ENCODE measurements at regions not wholly inside any gene's neighbourhood (a gene's known extent, or its start where the extent isn't known, plus 50 kb on each side); places are given as distances from the start of the nearest gene placed in this dataset.

DNA sequence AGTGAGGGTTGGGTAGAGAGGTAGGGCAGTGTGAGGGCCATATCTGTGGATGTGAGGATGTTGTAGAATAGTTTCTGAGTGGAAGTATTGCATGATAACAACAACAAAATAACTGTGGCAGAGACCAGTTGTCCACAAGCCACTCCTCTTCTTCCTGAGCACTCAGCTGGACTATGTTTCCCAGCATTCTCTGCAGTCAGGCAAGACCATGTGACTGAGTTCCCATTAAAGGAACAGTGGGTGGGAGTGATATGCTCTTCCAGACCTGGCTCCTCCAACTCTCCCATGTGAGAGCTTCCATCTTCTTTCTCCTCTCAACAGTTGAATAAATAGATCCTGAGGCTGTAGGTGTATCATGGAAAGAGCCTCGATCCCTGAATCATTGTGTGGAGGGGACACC lies 272.4 kb downstream of the CBLN1 start:
- H3K4me3 ChIP-seq = no peak overlapping the region
- intact Hi-C loops (cut with DNase I; ENCODE audit: low total_unique reads) = no loop called here
- H3K4me1 ChIP-seq = peaks cover 0 to 10% (median 0%) of the 10 kb centered on the region in 4 donors
- peaks cover 0 to 4% (median 0%) of the 10 kb centered on the region in 4 donors for H3K9me3 ChIP-seq
- no peak overlapping the region for H3K27ac ChIP-seq
- TF ChIP-seq POLR2A (IDR thresholded peaks at IDR 0.05) = no peak
- no peak for TF ChIP-seq EP300 (IDR thresholded peaks at IDR 0.05)
- TF ChIP-seq POLR2AphosphoS5 (IDR thresholded peaks at IDR 0.05) = no peak
- TF ChIP-seq, protein P1, sequence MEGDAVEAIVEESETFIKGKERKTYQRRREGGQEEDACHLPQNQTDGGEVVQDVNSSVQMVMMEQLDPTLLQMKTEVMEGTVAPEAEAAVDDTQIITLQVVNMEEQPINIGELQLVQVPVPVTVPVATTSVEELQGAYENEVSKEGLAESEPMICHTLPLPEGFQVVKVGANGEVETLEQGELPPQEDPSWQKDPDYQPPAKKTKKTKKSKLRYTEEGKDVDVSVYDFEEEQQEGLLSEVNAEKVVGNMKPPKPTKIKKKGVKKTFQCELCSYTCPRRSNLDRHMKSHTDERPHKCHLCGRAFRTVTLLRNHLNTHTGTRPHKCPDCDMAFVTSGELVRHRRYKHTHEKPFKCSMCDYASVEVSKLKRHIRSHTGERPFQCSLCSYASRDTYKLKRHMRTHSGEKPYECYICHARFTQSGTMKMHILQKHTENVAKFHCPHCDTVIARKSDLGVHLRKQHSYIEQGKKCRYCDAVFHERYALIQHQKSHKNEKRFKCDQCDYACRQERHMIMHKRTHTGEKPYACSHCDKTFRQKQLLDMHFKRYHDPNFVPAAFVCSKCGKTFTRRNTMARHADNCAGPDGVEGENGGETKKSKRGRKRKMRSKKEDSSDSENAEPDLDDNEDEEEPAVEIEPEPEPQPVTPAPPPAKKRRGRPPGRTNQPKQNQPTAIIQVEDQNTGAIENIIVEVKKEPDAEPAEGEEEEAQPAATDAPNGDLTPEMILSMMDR (IDR thresholded peaks at IDR 0.05) = no peak
- no peaks in the 10 kb centered on the region for H3K36me3 ChIP-seq
- H3K27me3 ChIP-seq = peaks cover 0 to 32% (median 0%) of the 10 kb centered on the region in 3 donors
- WGBS, 5 donors = 41 to 80% (median 70%) methylated on average over 1 of the region's 1 CpG
- no peak for DNase-seq

DNA sequence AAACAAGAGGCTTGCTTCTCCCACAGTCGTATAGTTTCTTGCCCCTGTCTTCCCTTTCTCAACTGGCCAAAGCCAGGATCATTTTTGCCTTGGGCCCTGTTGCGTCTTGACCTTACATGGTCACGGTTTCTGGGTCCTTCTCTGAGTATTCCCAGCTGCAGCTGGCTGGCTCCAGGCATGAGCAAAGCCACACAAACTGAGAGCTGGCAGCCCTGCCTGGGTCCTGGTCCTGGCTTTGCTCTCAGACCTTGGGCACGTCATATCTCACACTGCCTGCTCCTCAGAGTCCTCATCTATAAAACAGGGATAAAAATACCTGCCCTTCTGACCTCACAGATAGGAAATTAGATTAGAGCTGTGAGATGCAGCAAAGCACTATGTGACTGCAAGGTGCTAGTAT lies 277.6 kb downstream of the CBLN1 start:
- no peak overlapping the region for H3K4me3 ChIP-seq
- peaks cover 0 to 23% (median 0%) of the 10 kb centered on the region in 4 donors for H3K4me1 ChIP-seq
- H3K9me3 ChIP-seq = no peaks in the 10 kb centered on the region
- TF ChIP-seq POLR2AphosphoS5 (IDR thresholded peaks at IDR 0.05) = no peak
- TF ChIP-seq POLR2A (IDR thresholded peaks at IDR 0.05) = no peak
- 57 to 68% (median 60%) methylated on average over 3 to 4 of the region's 4 CpGs for WGBS, 5 donors
- no peaks in the 10 kb centered on the region for H3K27me3 ChIP-seq
- H3K36me3 ChIP-seq = no peaks in the 10 kb centered on the region
- intact Hi-C loops (cut with DNase I; ENCODE audit: low total_unique reads) = no loop called here
- peak in 1 of 2 donors; percentile 42 for DNase-seq
- peak overlapping the region in 1 of 5 donors; percentile 60 for H3K27ac ChIP-seq

DNA sequence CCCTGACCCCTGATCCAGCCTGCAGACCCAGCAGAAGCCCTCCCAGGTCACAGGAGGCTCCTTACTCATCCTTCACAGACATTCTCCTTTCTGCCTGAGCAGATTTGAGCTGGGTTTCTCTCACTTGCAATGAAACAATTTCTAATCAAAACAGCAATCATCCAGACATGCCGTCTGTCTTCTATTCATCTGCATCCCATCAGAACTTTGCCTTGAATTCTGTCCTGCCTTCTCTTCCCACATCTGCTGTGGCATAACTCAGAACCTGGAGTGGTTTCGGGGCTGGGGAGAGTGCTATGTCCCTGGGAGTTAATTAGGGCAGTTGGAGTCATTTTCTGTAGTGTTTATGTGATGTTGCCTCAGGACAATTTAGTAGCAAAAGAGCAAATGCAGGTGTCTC lies 278.6 kb downstream of the CBLN1 start:
- intact Hi-C loops (cut with DNase I; ENCODE audit: low total_unique reads) = no loop called here
- H3K9me3 ChIP-seq = no peaks in the 10 kb centered on the region
- H3K27me3 ChIP-seq = no peaks in the 10 kb centered on the region
- DNase-seq = no peak
- H3K27ac ChIP-seq = peak overlapping the region in 1 of 5 donors; percentile 60
- H3K4me3 ChIP-seq = no peak overlapping the region
- WGBS, 5 donors = 64 to 80% (median 71%) methylated on average over 2 of the region's 2 CpGs
- H3K4me1 ChIP-seq = peaks cover 0 to 27% (median 0%) of the 10 kb centered on the region in 4 donors
- H3K36me3 ChIP-seq = no peaks in the 10 kb centered on the region
- no peak for TF ChIP-seq EP300 (IDR thresholded peaks at IDR 0.05)
- no peak for TF ChIP-seq POLR2A (IDR thresholded peaks at IDR 0.05)
- TF ChIP-seq, protein P1 (IDR thresholded peaks at IDR 0.05) = no peak
- TF ChIP-seq POLR2AphosphoS5 (IDR thresholded peaks at IDR 0.05) = no peak

DNA sequence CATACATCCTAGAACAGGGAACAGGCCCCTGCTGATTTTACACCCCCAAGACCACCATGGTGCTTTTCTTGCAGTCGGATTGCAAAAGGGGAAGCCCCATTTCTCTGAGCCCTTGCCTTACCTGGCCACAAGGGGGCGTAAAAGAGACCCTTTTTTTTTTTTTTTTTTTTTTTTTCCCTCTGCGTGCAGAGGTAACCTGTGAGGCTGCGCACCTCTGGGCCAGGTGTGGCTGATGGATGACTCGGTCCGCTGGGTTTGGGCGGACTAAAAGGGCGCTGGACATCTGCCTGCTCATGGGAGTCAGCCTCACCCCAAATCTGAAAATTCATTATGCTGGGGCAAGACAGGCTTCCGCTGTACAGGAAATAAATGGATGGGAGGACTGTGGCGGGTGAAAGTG lies 281.0 kb downstream of the CBLN1 start:
- intact Hi-C loops (cut with DNase I; ENCODE audit: low total_unique reads) = no loop called here
- H3K4me1 ChIP-seq = peaks cover 0 to 27% (median 0%) of the 10 kb centered on the region in 4 donors
- 19 to 28% (median 21%) methylated on average over 10 of the region's 10 CpGs for WGBS, 5 donors
- peak overlapping the region in 1 of 5 donors; percentile 13 for H3K27ac ChIP-seq
- H3K27me3 ChIP-seq = no peaks in the 10 kb centered on the region
- no peaks in the 10 kb centered on the region for H3K9me3 ChIP-seq
- no peak for TF ChIP-seq EP300 (IDR thresholded peaks at IDR 0.05)
- TF ChIP-seq, protein P1 (IDR thresholded peaks at IDR 0.05) = peak in 4 of 7 experiments; percentile 16 to 43 (median 34)
- TF ChIP-seq POLR2A (IDR thresholded peaks at IDR 0.05) = no peak
- no peak for TF ChIP-seq POLR2AphosphoS5 (IDR thresholded peaks at IDR 0.05)
- DNase-seq = no peak
- no peaks in the 10 kb centered on the region for H3K36me3 ChIP-seq
- no peak overlapping the region for H3K4me3 ChIP-seq

DNA sequence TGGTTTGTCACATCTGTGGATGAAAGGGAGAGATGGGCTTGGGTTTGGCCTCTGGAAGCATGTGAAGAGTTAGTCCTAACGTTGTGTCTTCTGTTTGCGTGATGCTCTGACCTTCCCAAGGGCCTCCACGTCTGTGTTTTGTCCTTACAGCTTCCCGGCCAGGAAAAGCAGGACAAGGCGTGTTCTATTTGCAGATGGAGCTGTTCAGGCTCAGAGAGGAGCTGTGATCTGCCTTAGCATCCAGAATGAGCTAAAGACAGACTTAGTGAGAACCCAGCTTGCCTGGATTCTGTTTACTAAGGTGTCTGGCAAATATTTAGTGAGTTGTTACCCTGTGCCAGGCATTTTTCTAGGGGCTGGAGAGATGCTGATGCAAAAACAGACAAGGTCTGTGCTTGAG lies 282.1 kb downstream of the CBLN1 start:
- intact Hi-C loops (cut with DNase I; ENCODE audit: low total_unique reads) = no loop called here
- H3K27ac ChIP-seq = peak overlapping the region in 1 of 5 donors; percentile 63

More for the DNA sequence above, 282.1 kb downstream of the CBLN1 start:
- H3K4me3 ChIP-seq = no peak overlapping the region
- TF ChIP-seq POLR2A (IDR thresholded peaks at IDR 0.05) = no peak
- TF ChIP-seq, protein P1 (IDR thresholded peaks at IDR 0.05) = no peak
- no peak for TF ChIP-seq EP300 (IDR thresholded peaks at IDR 0.05)
- TF ChIP-seq POLR2AphosphoS5 (IDR thresholded peaks at IDR 0.05) = no peak
- DNase-seq = peak in 1 of 2 donors; percentile 26
- no peaks in the 10 kb centered on the region for H3K36me3 ChIP-seq
- no peaks in the 10 kb centered on the region for H3K27me3 ChIP-seq
- peaks cover 0 to 26% (median 0%) of the 10 kb centered on the region in 4 donors for H3K4me1 ChIP-seq
- H3K9me3 ChIP-seq = no peaks in the 10 kb centered on the region
- WGBS, 5 donors = 23 to 43% (median 31%) methylated on average over 5 of the region's 5 CpGs
